ENCODE measurements at regions not wholly inside any gene's neighbourhood (a gene's known extent, or its start where the extent isn't known, plus 50 kb on each side); places are given as distances from the start of the nearest gene placed in this dataset.

- no peak overlapping the region for H3K4me2 ChIP-seq (ENCODE audit: insufficient read depth, low read length)
- POLR2A ChIA-PET, result no interaction called here
These were observed 196.1 kb downstream of the TRIM29 start for GRCh38 chr11:119941636-119942411.

More at GRCh38 chr11:119941636-119942411, 196.1 kb downstream of the TRIM29 start:
- CTCF ChIA-PET, result no interaction called here
- Histone ChIP-seq H3K9ac (replicated peaks; ENCODE audit: extremely low read depth, insufficient read depth, low read length) (no peak overlapping the region), H3K79me2 (ENCODE audit: control insufficient read depth, insufficient read depth, low read length) (no peaks in the 10 kb centered on the region), H3K9me3 (replicated peaks; ENCODE audit: control insufficient read depth, insufficient read depth, low read length) (no peaks in the 10 kb centered on the region), H3K9me1 (replicated peaks; ENCODE audit: control insufficient read depth, extremely low read depth, insufficient read depth, low read length) (no peaks in the 10 kb centered on the region), H3K4me1 (ENCODE audit: control insufficient read depth, extremely low read depth, insufficient read depth, low read length) (no peaks in the 10 kb centered on the region), H2AFZ (ENCODE audit: low read depth, low read length) (no peak overlapping the region), H4K20me1 (replicated peaks; ENCODE audit: control insufficient read depth, extremely low read depth, insufficient read depth, low read length) (no peaks in the 10 kb centered on the region), H3K27me3 (ENCODE audit: control insufficient read depth in 2 of 2, insufficient read depth in 2 of 2, low read length in 2 of 2) (no peaks in the 10 kb centered on the region), H3K27ac (ENCODE audit: insufficient read depth, low read depth, low read length) (no peak overlapping the region), H3K4me3 (replicated peaks in 1 of 3; ENCODE audit: insufficient read depth in 1 of 3, low read depth in 1 of 3, low read length in 3 of 3) (no peak overlapping the region), H3K36me3 (ENCODE audit: control insufficient read depth in 2 of 2, extremely low read depth in 1 of 2, insufficient read depth in 2 of 2, low read length in 2 of 2) (no peaks in the 10 kb centered on the region)
- no TSS peak for BruUV-seq (replicated peaks)
- TF ChIP-seq POLR2A (IDR thresholded peaks at IDR 0.05; ENCODE audit: low read depth, low read length), result no peak
- TF ChIP-seq MYC (IDR thresholded peaks at IDR 0.05; ENCODE audit: low read depth, low read length), result no peak
- TF ChIP-seq FOS (IDR thresholded peaks at IDR 0.05; ENCODE audit: borderline replicate concordance, insufficient read depth, low read length), result no peak
- no peak for TF ChIP-seq POLR2AphosphoS5 (IDR thresholded peaks at IDR 0.05; ENCODE audit: insufficient read depth, low read depth, low read length)
- TF ChIP-seq EZH2 (IDR thresholded peaks at IDR 0.05; ENCODE audit: borderline replicate concordance, low read depth, low read length, severe bottlenecking), result no peak
- no peak for TF ChIP-seq GATA2 (IDR thresholded peaks at IDR 0.05; ENCODE audit: insufficient read depth, insufficient read length, low read depth, low read length)
- no peak for TF ChIP-seq MAX (IDR thresholded peaks at IDR 0.05; ENCODE audit: insufficient read depth, insufficient read length)
- TF ChIP-seq CTCF (IDR thresholded peaks at IDR 0.05; ENCODE audit: extremely low read depth in 1 of 2, insufficient read depth in 1 of 2, low read depth in 1 of 2, low read length in 2 of 2), result no peak
- no peak for TF ChIP-seq JUN (IDR thresholded peaks at IDR 0.05; ENCODE audit: borderline replicate concordance, insufficient read depth, insufficient read length, low read depth)
- DNase-seq (ENCODE audit: low read depth, low spot score), result no peak
- dilution Hi-C loops (cut with MboI; ENCODE audit: extremely low pct_ligation_motif_present, low sequenced_read_pairs) (no loop called here), intact Hi-C loops (cut with micrococcal nuclease) (no loop called here)
- no peak for FAIRE-seq

Measured in endothelial cell of umbilical vein (primary cell).